Keratinocyte (primary cell): ENCODE measurements at regions not wholly inside any gene's neighbourhood (a gene's known extent, or its start where the extent isn't known, plus 50 kb on each side); places are given as distances from the start of the nearest gene placed in this dataset.

Experiments
- DNase-seq: peaks from one replicate; pipeline ENCODE4 v3.0.0-alpha.2; 2011; ENCODE audit warnings: low read depth, missing footprints, low spot score
- FAIRE-seq: peaks from 2 replicates; lab custom pipeline; 2011; peaks lifted over from hg19 to GRCh38; lab: Jason Lieb, UNC
- H2AFZ ChIP-seq: 2 replicates; pipeline ENCODE4 v1.6.0; 2012; ENCODE audit warnings: low read length, control low read depth, inconsistent platforms; ENCODE audit not compliant: control insufficient read depth
- H3K27ac ChIP-seq: 2 replicates; pipeline ENCODE4 v1.5.1; 2011; ENCODE audit warnings: low read length; ENCODE audit not compliant: control insufficient read depth, insufficient read depth
- H3K27me3 ChIP-seq: 3 replicates; pipeline ENCODE4 v1.6.0; 2011; ENCODE audit warnings: low read length; ENCODE audit not compliant: control insufficient read depth, insufficient read depth; ENCODE audit errors: extremely low read depth
- H3K36me3 ChIP-seq, 2 experiments: 2 replicates in 1 of 2; 3 replicates in 1 of 2; pipeline ENCODE4 v1.5.1; 2011; ENCODE audit warnings: low read length in 2 of 2, mild to moderate bottlenecking in 1 of 2; ENCODE audit not compliant: control insufficient read depth in 2 of 2, insufficient read depth in 2 of 2; ENCODE audit errors: extremely low read depth in 1 of 2
- H3K4me1 ChIP-seq: 3 replicates; pipeline ENCODE4 v1.5.1; 2011; ENCODE audit warnings: low read length; ENCODE audit not compliant: control insufficient read depth, insufficient read depth; ENCODE audit errors: extremely low read depth
- H3K4me2 ChIP-seq: 3 replicates; pipeline ENCODE4 v1.6.0; 2011; ENCODE audit warnings: low read depth, low read length; ENCODE audit not compliant: control insufficient read depth, insufficient read depth; ENCODE audit errors: extremely low read depth
- H3K4me3 ChIP-seq, 3 experiments: fragments of 200-600 bp in 1 of 3; sonication (generic) in 1 of 3; 2 replicates in 2 of 3; 3 replicates in 1 of 3; pipeline ENCODE4 v1.5.1; 2011 to 2016; ENCODE audit warnings: low read length in 3 of 3, mild to moderate bottlenecking in 3 of 3, control low read depth in 2 of 3, inconsistent platforms in 1 of 3, low read depth in 1 of 3, mixed read lengths in 1 of 3, mixed run types in 1 of 3, moderate library complexity in 1 of 3; ENCODE audit not compliant: control insufficient read depth in 2 of 3, insufficient read depth in 2 of 3; ENCODE audit errors: extremely low read depth in 1 of 3
- H3K79me2 ChIP-seq: 2 replicates; pipeline ENCODE4 v1.6.0; 2012; ENCODE audit warnings: low read length; ENCODE audit not compliant: control insufficient read depth, insufficient read depth
- H3K9ac ChIP-seq: 3 replicates; pipeline ENCODE4 v1.6.0; 2011; ENCODE audit warnings: low read length; ENCODE audit not compliant: control insufficient read depth, insufficient read depth; ENCODE audit errors: extremely low read depth
- H3K9me1 ChIP-seq: 3 replicates; pipeline ENCODE4 v1.6.0; 2011; ENCODE audit warnings: low read length; ENCODE audit not compliant: control insufficient read depth, insufficient read depth; ENCODE audit errors: extremely low read depth
- H3K9me3 ChIP-seq: 2 replicates; pipeline ENCODE4 v1.5.1; 2012; ENCODE audit warnings: low read depth, low read length; ENCODE audit not compliant: control insufficient read depth
- H4K20me1 ChIP-seq: 3 replicates; pipeline ENCODE4 v1.6.0; 2011; ENCODE audit warnings: low read length; ENCODE audit not compliant: control insufficient read depth, insufficient read depth; ENCODE audit errors: extremely low read depth
- CTCF ChIP-seq, 3 experiments: IDR thresholded peaks in 1 of 3; conservative IDR thresholded peaks in 1 of 3; optimal IDR thresholded peaks in 1 of 3; 2 replicates in 2 of 3; 3 replicates in 1 of 3; pipeline versions ENCODE3 to v1.5.1; 2011; ENCODE audit warnings: low read length in 3 of 3, mild to moderate bottlenecking in 3 of 3, moderate library complexity in 2 of 3, control low read depth in 1 of 3, inconsistent platforms in 1 of 3; ENCODE audit not compliant: insufficient read depth in 2 of 3; ENCODE audit errors: extremely low read depth in 1 of 3
- EZH2 ChIP-seq: IDR thresholded peaks from one replicate; pipeline ENCODE4 v1.6.1; 2012; ENCODE audit warnings: inconsistent platforms, mild to moderate bottlenecking, low read length, moderate library complexity
- dilution Hi-C: fragments of 300-500 bp; cut with MboI; formaldehyde crosslinking; loops from one replicate; pipeline ENCODE4 v1.7.0; 2020; ENCODE audit warnings: low sequenced_read_pairs; ENCODE audit not compliant: extremely low pct_ligation_motif_present

- no peak overlapping the region for H3K9ac ChIP-seq
- dilution Hi-C loops: no loop called here
Measured at GRCh38 chr5:4418084-4418483, 722.0 kb upstream of the ADAMTS16 start.

GRCh38 chr5:4419281-4419680, 720.8 kb upstream of the ADAMTS16 start:
- DNase-seq (no peak), FAIRE-seq (no peak)
- H3K27ac ChIP-seq: no peak overlapping the region
- peaks cover 2% of the 10 kb centered on the region for H3K9me3 ChIP-seq
- H2AFZ ChIP-seq: no peak overlapping the region
- H3K9ac ChIP-seq: no peak overlapping the region
- H3K4me3 ChIP-seq: no peak overlapping the region
- no peaks in the 10 kb centered on the region for H3K9me1 ChIP-seq
- no peaks in the 10 kb centered on the region for H3K36me3 ChIP-seq
- no peaks in the 10 kb centered on the region for H4K20me1 ChIP-seq
- no peak for TF ChIP-seq CTCF (optimal IDR thresholded peaks at IDR 0.05 in 1 of 3, IDR thresholded peaks at IDR 0.05 in 1 of 3, conservative IDR thresholded peaks at IDR 0.05 in 1 of 3; ENCODE audit: extremely low read depth in 1 of 3, insufficient read depth in 2 of 3, low read length in 3 of 3)
- no peak for TF ChIP-seq EZH2
- no peaks in the 10 kb centered on the region for H3K79me2 ChIP-seq
- H3K4me2 ChIP-seq: no peak overlapping the region
- dilution Hi-C loops: no loop called here
- H3K4me1 ChIP-seq: no peaks in the 10 kb centered on the region
- no peaks in the 10 kb centered on the region for H3K27me3 ChIP-seq

More at GRCh38 chr5:4418084-4418483, 722.0 kb upstream of the ADAMTS16 start:
- Histone ChIP-seq H3K27ac (no peak overlapping the region), H3K36me3 (no peaks in the 10 kb centered on the region), H3K4me2 (no peak overlapping the region), H3K27me3 (no peaks in the 10 kb centered on the region), H3K9me3 (peaks cover 2% of the 10 kb centered on the region), H3K4me3 (no peak overlapping the region), H3K79me2 (no peaks in the 10 kb centered on the region), H3K9me1 (no peaks in the 10 kb centered on the region), H3K4me1 (no peaks in the 10 kb centered on the region), H2AFZ (no peak overlapping the region), H4K20me1 (no peaks in the 10 kb centered on the region)
- DNase-seq: no peak
- no peak for FAIRE-seq
- no peak for TF ChIP-seq EZH2
- no peak for TF ChIP-seq CTCF (optimal IDR thresholded peaks at IDR 0.05 in 1 of 3, IDR thresholded peaks at IDR 0.05 in 1 of 3, conservative IDR thresholded peaks at IDR 0.05 in 1 of 3; ENCODE audit: extremely low read depth in 1 of 3, insufficient read depth in 2 of 3, low read length in 3 of 3)
